ENCODE measurements at regions not wholly inside any gene's neighbourhood (a gene's known extent, or its start where the extent isn't known, plus 50 kb on each side); places are given as distances from the start of the nearest gene placed in this dataset.

GRCh38 chr6:78487401-78487800 is 379.9 kb upstream of the IRAK1BP1 start:
- no peaks in the 10 kb centered on the region for H3K27me3 ChIP-seq (ENCODE audit: insufficient read depth, low read depth)
- CTCF ChIA-PET = no interaction called here
- no peak overlapping the region for H3K4me2 ChIP-seq
- no peaks in the 10 kb centered on the region for H3K79me2 ChIP-seq (ENCODE audit: low read depth)
- no peak overlapping the region for H2AFZ ChIP-seq
- no peaks in the 10 kb centered on the region for H4K20me1 ChIP-seq (ENCODE audit: insufficient read depth)
- H3K9me2 ChIP-seq (ENCODE audit: insufficient read depth) = no peaks in the 10 kb centered on the region
- H3K9me3 ChIP-seq (ENCODE audit: insufficient read depth, low read depth) = no peaks in the 10 kb centered on the region
- DNase-seq = no peak
- H3K27ac ChIP-seq = no peak overlapping the region
- BruUV-seq (replicated peaks) = no TSS peak
- intact Hi-C loops (cut with micrococcal nuclease; ENCODE audit: unreplicated experiment) = no loop called here
- no peaks in the 10 kb centered on the region for H3F3A ChIP-seq (ENCODE audit: insufficient read depth, low read depth)
- H3K4me1 ChIP-seq (replicated peaks; ENCODE audit: insufficient read depth) = no peaks in the 10 kb centered on the region
- no peak overlapping the region for H3K4me3 ChIP-seq
- TF ChIP-seq CTCF (conservative IDR thresholded peaks at IDR 0.05) = no peak
- TF ChIP-seq EZH2 (IDR thresholded peaks at IDR 0.05; ENCODE audit: low read depth) = no peak
- POLR2A ChIA-PET (ENCODE audit: unreplicated experiment) = no interaction called here
- H3K36me3 ChIP-seq (ENCODE audit: low read depth) = no peaks in the 10 kb centered on the region

DNA sequence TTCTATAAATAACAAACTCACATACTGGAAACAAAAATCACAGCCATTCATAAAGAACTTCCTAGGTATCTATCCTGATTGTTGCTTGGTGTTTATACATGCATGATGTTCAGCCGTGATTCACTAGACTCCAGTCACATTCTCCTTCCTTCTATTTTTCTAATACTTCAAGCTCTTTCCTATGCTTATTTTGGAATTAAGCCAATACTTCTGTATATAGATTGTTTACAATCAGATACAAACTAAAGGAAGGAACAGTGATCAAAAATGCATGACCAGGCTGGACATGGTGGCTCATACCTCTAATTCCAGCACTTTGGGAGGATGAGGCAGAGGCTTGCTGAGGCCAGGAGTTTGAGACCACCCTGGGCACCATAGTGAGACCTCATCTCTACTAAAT is 377.5 kb upstream of the IRAK1BP1 start:
- Histone ChIP-seq H2AFZ (no peak overlapping the region), H3K4me2 (no peak overlapping the region), H3K27me3 (ENCODE audit: insufficient read depth, low read depth) (no peaks in the 10 kb centered on the region), H3K9me2 (ENCODE audit: insufficient read depth) (no peaks in the 10 kb centered on the region), H3K36me3 (ENCODE audit: low read depth) (no peaks in the 10 kb centered on the region), H3K4me3 (no peak overlapping the region), H3F3A (ENCODE audit: insufficient read depth, low read depth) (no peaks in the 10 kb centered on the region), H3K9me3 (ENCODE audit: insufficient read depth, low read depth) (no peaks in the 10 kb centered on the region), H3K27ac (no peak overlapping the region), H4K20me1 (ENCODE audit: insufficient read depth) (no peaks in the 10 kb centered on the region), H3K79me2 (ENCODE audit: low read depth) (no peaks in the 10 kb centered on the region), H3K4me1 (replicated peaks; ENCODE audit: insufficient read depth) (no peaks in the 10 kb centered on the region)
- intact Hi-C loops (cut with micrococcal nuclease; ENCODE audit: unreplicated experiment) = no loop called here
- BruUV-seq (replicated peaks) = no TSS peak
- TF ChIP-seq CTCF (conservative IDR thresholded peaks at IDR 0.05) = no peak
- no peak for TF ChIP-seq EZH2 (IDR thresholded peaks at IDR 0.05; ENCODE audit: low read depth)
- ChIA-PET CTCF (no interaction called here), POLR2A (ENCODE audit: unreplicated experiment) (no interaction called here)
- DNase-seq = no peak

GRCh38 chr6:78492351-78493017 is 374.9 kb upstream of the IRAK1BP1 start:
- TF ChIP-seq CTCF (conservative IDR thresholded peaks at IDR 0.05) (no peak), EZH2 (IDR thresholded peaks at IDR 0.05; ENCODE audit: low read depth) (no peak)
- no peak for DNase-seq
- Histone ChIP-seq H3K36me3 (ENCODE audit: low read depth) (no peaks in the 10 kb centered on the region), H3K79me2 (ENCODE audit: low read depth) (no peaks in the 10 kb centered on the region), H3K4me1 (replicated peaks; ENCODE audit: insufficient read depth) (no peaks in the 10 kb centered on the region), H3K4me3 (no peak overlapping the region), H3K9me2 (ENCODE audit: insufficient read depth) (no peaks in the 10 kb centered on the region), H4K20me1 (ENCODE audit: insufficient read depth) (no peaks in the 10 kb centered on the region), H3F3A (ENCODE audit: insufficient read depth, low read depth) (no peaks in the 10 kb centered on the region), H3K27me3 (ENCODE audit: insufficient read depth, low read depth) (no peaks in the 10 kb centered on the region), H3K4me2 (no peak overlapping the region), H3K27ac (no peak overlapping the region), H2AFZ (no peak overlapping the region), H3K9me3 (ENCODE audit: insufficient read depth, low read depth) (no peaks in the 10 kb centered on the region)
- ChIA-PET CTCF (no interaction called here), POLR2A (ENCODE audit: unreplicated experiment) (no interaction called here)
- no TSS peak for BruUV-seq (replicated peaks)
- intact Hi-C loops (cut with micrococcal nuclease; ENCODE audit: unreplicated experiment) = no loop called here

All from PC-9 (cell line).